ENCODE measurements at regions not wholly inside any gene's neighbourhood (a gene's known extent, or its start where the extent isn't known, plus 50 kb on each side); places are given as distances from the start of the nearest gene placed in this dataset.

DNA sequence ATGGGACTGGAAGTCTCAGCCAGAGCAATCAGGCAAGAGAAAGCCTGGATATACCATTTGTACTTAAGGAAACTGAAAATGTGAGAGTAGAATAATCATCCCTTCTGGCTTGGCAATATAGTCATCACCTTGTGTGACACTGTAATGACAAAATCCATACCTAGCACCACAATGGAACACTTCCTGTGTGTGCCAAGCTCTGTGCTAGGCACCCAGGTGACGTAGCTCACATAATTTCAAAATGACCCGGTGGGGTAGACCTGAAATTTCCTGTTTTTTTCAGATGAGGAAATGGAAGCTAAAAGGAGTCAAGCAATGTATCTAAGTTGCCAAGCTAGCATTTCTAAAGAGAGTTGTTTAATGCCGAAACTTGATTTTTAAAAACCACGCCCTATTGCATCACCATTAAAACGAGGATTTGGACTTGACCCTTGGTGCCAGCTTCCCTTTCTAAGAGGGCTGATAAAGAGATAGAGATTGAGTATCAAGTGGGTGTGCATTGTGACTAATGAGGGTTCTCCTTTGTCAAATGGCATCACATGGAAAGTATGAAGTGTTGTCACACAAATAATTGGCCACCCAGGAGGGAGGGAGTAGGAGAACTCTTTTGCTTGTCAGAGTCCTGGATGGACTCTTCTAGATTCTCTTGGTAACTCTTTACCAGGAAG is 141.3 kb upstream of the PDZRN3 start:
- no peak for DNase-seq (ENCODE audit: low read depth)
- TF ChIP-seq, protein P1, sequence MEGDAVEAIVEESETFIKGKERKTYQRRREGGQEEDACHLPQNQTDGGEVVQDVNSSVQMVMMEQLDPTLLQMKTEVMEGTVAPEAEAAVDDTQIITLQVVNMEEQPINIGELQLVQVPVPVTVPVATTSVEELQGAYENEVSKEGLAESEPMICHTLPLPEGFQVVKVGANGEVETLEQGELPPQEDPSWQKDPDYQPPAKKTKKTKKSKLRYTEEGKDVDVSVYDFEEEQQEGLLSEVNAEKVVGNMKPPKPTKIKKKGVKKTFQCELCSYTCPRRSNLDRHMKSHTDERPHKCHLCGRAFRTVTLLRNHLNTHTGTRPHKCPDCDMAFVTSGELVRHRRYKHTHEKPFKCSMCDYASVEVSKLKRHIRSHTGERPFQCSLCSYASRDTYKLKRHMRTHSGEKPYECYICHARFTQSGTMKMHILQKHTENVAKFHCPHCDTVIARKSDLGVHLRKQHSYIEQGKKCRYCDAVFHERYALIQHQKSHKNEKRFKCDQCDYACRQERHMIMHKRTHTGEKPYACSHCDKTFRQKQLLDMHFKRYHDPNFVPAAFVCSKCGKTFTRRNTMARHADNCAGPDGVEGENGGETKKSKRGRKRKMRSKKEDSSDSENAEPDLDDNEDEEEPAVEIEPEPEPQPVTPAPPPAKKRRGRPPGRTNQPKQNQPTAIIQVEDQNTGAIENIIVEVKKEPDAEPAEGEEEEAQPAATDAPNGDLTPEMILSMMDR (IDR thresholded peaks at IDR 0.05; ENCODE audit: insufficient read depth, low read length, poor library complexity, severe bottlenecking): no peak
- no peaks in the 10 kb centered on the region for H3K36me3 ChIP-seq (ENCODE audit: control insufficient read depth, insufficient read depth, low read length)
- H3K4me3 ChIP-seq (ENCODE audit: low read depth, low read length): no peak overlapping the region
- no peaks in the 10 kb centered on the region for H3K27me3 ChIP-seq (ENCODE audit: control insufficient read depth, insufficient read depth, low read length)

DNA sequence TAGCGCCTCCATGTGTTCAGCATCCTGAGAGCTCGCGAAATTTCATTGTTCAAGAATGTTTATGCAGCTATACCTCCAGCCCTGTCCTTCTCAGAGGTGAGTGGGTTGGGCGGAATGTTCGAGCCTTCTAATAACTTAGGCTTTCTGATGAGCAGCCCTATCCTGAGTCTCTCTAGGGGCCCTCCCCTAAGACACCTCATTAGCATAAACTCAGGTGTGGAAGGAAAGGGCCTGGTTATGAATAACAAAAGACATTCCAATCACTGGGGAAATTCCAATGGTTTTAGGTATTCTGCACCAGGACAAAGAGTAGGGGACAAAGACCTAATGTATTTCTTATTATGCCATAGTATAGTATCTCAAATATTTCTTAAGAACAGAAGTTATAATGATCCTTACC is 138.1 kb upstream of the PDZRN3 start:
- Histone ChIP-seq H3K4me3 (ENCODE audit: low read depth, low read length) (no peak overlapping the region), H3K27me3 (ENCODE audit: control insufficient read depth, insufficient read depth, low read length) (no peaks in the 10 kb centered on the region), H3K36me3 (ENCODE audit: control insufficient read depth, insufficient read depth, low read length) (no peaks in the 10 kb centered on the region)
- TF ChIP-seq, protein P1 (IDR thresholded peaks at IDR 0.05; ENCODE audit: insufficient read depth, low read length, poor library complexity, severe bottlenecking): no peak
- DNase-seq (ENCODE audit: low read depth): no peak

DNA sequence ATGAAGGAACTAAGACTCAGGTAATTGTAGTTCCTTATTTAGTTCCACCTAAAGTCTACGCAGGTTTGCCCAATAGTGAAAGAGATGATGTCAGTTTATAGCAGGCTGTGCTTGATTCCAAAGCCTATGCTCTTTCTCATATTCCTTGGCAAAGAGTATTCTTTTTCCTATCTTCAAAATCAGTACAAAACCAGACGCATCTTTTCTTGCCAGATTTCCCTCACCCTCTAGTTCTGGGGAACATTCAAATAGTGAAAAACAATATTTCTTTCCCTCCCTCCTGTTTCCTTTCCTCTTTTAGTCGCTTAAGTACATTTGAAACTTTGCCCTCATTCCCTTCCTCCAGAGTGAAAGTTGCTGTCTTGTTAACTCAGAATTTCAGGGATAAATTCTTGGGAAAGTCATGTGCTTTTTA is 134.6 kb upstream of the PDZRN3 start:
- no peaks in the 10 kb centered on the region for H3K36me3 ChIP-seq (ENCODE audit: control insufficient read depth, insufficient read depth, low read length)
- TF ChIP-seq, protein P1 (IDR thresholded peaks at IDR 0.05; ENCODE audit: insufficient read depth, low read length, poor library complexity, severe bottlenecking): no peak

DNA sequence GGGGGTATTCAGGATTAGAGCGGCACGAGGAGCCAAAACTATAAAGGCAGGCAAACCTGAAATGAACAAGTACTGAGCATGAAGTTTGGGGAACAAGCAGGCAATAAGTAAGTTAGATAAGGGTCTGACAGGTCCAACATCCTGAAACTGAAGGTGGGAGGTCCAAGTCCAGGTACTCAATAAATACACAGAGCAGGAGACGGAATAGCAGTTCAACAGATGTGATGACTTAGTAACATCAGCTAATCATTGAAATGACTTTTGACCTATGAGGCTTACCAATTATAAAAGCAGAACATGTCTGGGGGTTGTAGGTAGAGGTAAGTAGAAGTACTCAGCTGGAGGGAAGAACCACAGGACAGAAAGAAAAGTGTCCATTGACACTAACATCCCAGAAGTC is 132.8 kb upstream of the PDZRN3 start:
- H3K4me3 ChIP-seq (ENCODE audit: low read depth, low read length): no peak overlapping the region
- no peaks in the 10 kb centered on the region for H3K36me3 ChIP-seq (ENCODE audit: control insufficient read depth, insufficient read depth, low read length)
- TF ChIP-seq, protein P1 (IDR thresholded peaks at IDR 0.05; ENCODE audit: insufficient read depth, low read length, poor library complexity, severe bottlenecking): no peak
- DNase-seq (ENCODE audit: low read depth): no peak
- no peaks in the 10 kb centered on the region for H3K27me3 ChIP-seq (ENCODE audit: control insufficient read depth, insufficient read depth, low read length)

More for the DNA sequence above, 134.6 kb upstream of the PDZRN3 start:
- Histone ChIP-seq H3K27me3 (ENCODE audit: control insufficient read depth, insufficient read depth, low read length) (no peaks in the 10 kb centered on the region), H3K4me3 (ENCODE audit: low read depth, low read length) (no peak overlapping the region)
- no peak for DNase-seq (ENCODE audit: low read depth)

DNA sequence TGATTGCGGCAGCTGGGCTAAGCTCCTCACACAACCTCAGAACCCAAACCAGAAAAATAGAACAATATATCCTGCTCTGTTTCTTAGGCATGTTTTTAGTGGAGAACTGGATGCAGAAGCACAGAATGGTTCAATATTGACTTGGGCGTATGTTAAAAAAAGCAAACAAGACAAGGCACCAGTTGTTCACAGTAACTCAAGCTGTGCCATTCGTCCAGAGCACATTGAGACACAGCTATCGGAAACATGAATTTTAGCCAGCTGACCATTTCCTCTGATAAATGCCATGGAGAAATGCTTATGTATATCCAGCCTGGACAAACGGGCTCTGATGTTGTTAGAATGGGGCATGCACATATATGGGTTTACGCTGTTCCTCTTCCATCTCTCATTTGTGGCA is 129.2 kb upstream of the PDZRN3 start:
- TF ChIP-seq, protein P1 (IDR thresholded peaks at IDR 0.05; ENCODE audit: insufficient read depth, low read length, poor library complexity, severe bottlenecking): no peak
- Histone ChIP-seq H3K36me3 (ENCODE audit: control insufficient read depth, insufficient read depth, low read length) (no peaks in the 10 kb centered on the region), H3K4me3 (ENCODE audit: low read depth, low read length) (no peak overlapping the region), H3K27me3 (ENCODE audit: control insufficient read depth, insufficient read depth, low read length) (no peaks in the 10 kb centered on the region)
- DNase-seq (ENCODE audit: low read depth): no peak

DNA sequence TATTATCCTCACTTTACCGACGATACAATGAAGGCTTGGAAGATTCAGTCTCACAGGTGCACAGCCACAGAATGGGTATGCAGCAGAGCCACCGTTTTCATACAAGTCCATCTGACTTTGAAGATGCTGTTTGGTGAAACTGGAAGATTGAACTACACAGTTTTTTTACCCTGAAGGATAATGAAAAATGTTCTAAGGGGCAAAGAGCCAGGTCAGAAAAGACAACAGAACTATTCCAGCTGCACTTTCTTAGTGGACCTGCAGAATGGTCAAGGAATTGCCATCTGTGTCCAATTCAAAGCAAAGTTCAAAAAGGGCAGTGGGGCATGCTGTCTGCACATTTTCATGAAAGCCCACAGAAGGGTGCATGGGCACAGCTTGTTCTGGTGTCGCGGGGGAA is 127.6 kb upstream of the PDZRN3 start:
- no peak overlapping the region for H3K4me3 ChIP-seq (ENCODE audit: low read depth, low read length)
- TF ChIP-seq, protein P1 (IDR thresholded peaks at IDR 0.05; ENCODE audit: insufficient read depth, low read length, poor library complexity, severe bottlenecking): no peak
- H3K36me3 ChIP-seq (ENCODE audit: control insufficient read depth, insufficient read depth, low read length): no peaks in the 10 kb centered on the region
- H3K27me3 ChIP-seq (ENCODE audit: control insufficient read depth, insufficient read depth, low read length): no peaks in the 10 kb centered on the region
- DNase-seq (ENCODE audit: low read depth): no peak

Data from kidney epithelial cell (primary cell).